GM23248 (cell line): ENCODE measurements at regions not wholly inside any gene's neighbourhood (a gene's known extent, or its start where the extent isn't known, plus 50 kb on each side); places are given as distances from the start of the nearest gene placed in this dataset.

Source experiments
- DNase-seq: peaks from one replicate; pipeline ENCODE4 v3.0.0-alpha.2; 2015
- H2AFZ ChIP-seq: fragments of 200-600 bp; sonication (generic); 2 replicates; pipeline ENCODE4 v1.6.1; 2016; ENCODE audit warnings: antibody characterized with exemption
- H3F3A ChIP-seq: fragments of 200-600 bp; sonication (generic); 2 replicates; pipeline ENCODE4 v1.6.1; 2016; ENCODE audit warnings: mild to moderate bottlenecking, antibody characterized with exemption, mixed run types; ENCODE audit not compliant: insufficient read depth
- H3K27ac ChIP-seq: fragments of 200-600 bp; sonication (generic); 2 replicates; pipeline ENCODE4 v1.5.1; 2016; ENCODE audit warnings: mild to moderate bottlenecking
- H3K27me3 ChIP-seq: fragments of 200-600 bp; sonication (generic); replicated peaks from 2 replicates; pipeline ENCODE4 v1.6.1; 2016; ENCODE audit warnings: mild to moderate bottlenecking; ENCODE audit not compliant: insufficient read depth
- H3K36me3 ChIP-seq: fragments of 200-600 bp; sonication (generic); 2 replicates; pipeline ENCODE4 v1.6.1; 2016; ENCODE audit warnings: low read depth, mild to moderate bottlenecking
- H3K4me1 ChIP-seq: fragments of 200-600 bp; sonication (generic); 2 replicates; pipeline ENCODE4 v1.6.1; 2016; ENCODE audit warnings: mild to moderate bottlenecking; ENCODE audit not compliant: insufficient read depth
- H3K4me2 ChIP-seq: fragments of 200-600 bp; sonication (generic); one replicate; pipeline ENCODE4 v1.6.1; 2016; ENCODE audit warnings: mild to moderate bottlenecking; ENCODE audit not compliant: unreplicated experiment
- H3K4me3 ChIP-seq: fragments of 200-600 bp; sonication (generic); 2 replicates; pipeline ENCODE4 v1.5.1; 2016; ENCODE audit warnings: mild to moderate bottlenecking
- H3K79me2 ChIP-seq: fragments of 200-600 bp; sonication (generic); 2 replicates; pipeline ENCODE4 v1.6.1; 2016; ENCODE audit warnings: mild to moderate bottlenecking; ENCODE audit not compliant: insufficient read depth
- H3K9ac ChIP-seq: fragments of 200-600 bp; sonication (generic); 2 replicates; pipeline ENCODE4 v1.6.1; 2016; ENCODE audit warnings: mild to moderate bottlenecking
- H3K9me2 ChIP-seq: fragments of 200-600 bp; sonication (generic); 2 replicates; pipeline ENCODE4 v1.6.1; 2016; ENCODE audit warnings: mixed run types, mild to moderate bottlenecking, moderate library complexity; ENCODE audit not compliant: insufficient read depth
- H3K9me3 ChIP-seq: fragments of 200-600 bp; sonication (generic); one replicate; pipeline ENCODE4 v1.6.1; 2017; ENCODE audit warnings: low read depth
- H4K20me1 ChIP-seq: fragments of 200-600 bp; sonication (generic); 2 replicates; pipeline ENCODE4 v1.6.0; 2016; ENCODE audit not compliant: insufficient read depth
- EZH2 ChIP-seq: fragments of 200-600 bp; sonication (generic); IDR thresholded peaks from 2 replicates; pipeline ENCODE4 v1.6.1; 2018; ENCODE audit warnings: antibody characterized with exemption, mild to moderate bottlenecking; ENCODE audit not compliant: insufficient read depth, poor library complexity, severe bottlenecking
- EZH2phosphoT487 ChIP-seq: fragments of 200-600 bp; sonication (generic); IDR thresholded peaks from 2 replicates; pipeline ENCODE4 v1.6.1; 2018; ENCODE audit warnings: antibody characterized with exemption, moderate library complexity, mild to moderate bottlenecking, low read depth; ENCODE audit not compliant: insufficient read depth
- WGBS, 2 experiments: methylation state at CpG; one replicate each; pipeline ENCODE4 v1.1.6; 2015 to 2017; ENCODE audit warnings: low lambda C conversion rate in 2 of 2, low coverage in 1 of 2; ENCODE audit errors: missing lambda C conversion rate in 2 of 2; 5-methylcytosine and 5-hydroxymethylcytosine counted together
- in situ Hi-C: fragments of 300-500 bp; cut with MboI; formaldehyde crosslinking; loops from 2 replicates; pipeline ENCODE4 v1.15.0; 2020

DNA sequence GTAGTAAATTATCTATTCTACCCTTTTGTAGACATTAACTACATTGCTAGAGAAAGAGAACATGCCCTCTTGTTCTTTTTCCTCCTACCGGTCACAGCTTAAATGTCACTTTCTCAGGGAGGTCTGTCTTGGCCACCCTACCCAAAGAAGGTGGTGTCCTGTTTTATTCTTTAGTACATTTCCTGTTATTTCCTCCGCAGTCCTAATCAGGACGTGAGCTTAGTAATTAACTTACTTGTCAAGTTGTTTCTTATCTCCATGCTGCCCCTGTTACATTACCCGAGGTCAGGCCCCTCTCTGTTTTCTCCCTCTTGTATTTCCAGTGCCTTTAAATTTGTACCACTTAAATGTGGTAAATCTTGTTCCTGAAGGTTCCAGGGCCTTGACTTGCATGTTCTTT lies 73.7 kb upstream of the RMDN2 start:
- no peaks in the 10 kb centered on the region for H3K79me2 ChIP-seq
- no peaks in the 10 kb centered on the region for H3K9me2 ChIP-seq
- no peaks in the 10 kb centered on the region for H4K20me1 ChIP-seq
- H3K9me3 ChIP-seq: no peaks in the 10 kb centered on the region
- H3K36me3 ChIP-seq: no peaks in the 10 kb centered on the region
- no peaks in the 10 kb centered on the region for H3K27me3 ChIP-seq
- no peak overlapping the region for H3K4me3 ChIP-seq
- in situ Hi-C loops: no loop called here
- no peak overlapping the region for H2AFZ ChIP-seq
- no peak overlapping the region for H3K4me2 ChIP-seq
- no peak for TF ChIP-seq EZH2
- TF ChIP-seq EZH2phosphoT487: no peak
- no peaks in the 10 kb centered on the region for H3F3A ChIP-seq
- peaks cover 12% of the 10 kb centered on the region for H3K4me1 ChIP-seq
- H3K9ac ChIP-seq: no peak overlapping the region
- H3K27ac ChIP-seq: no peak overlapping the region
- no peak for DNase-seq
- 75 to 84% methylated on average over 4 of the region's 4 CpGs for WGBS, 2 experiments

DNA sequence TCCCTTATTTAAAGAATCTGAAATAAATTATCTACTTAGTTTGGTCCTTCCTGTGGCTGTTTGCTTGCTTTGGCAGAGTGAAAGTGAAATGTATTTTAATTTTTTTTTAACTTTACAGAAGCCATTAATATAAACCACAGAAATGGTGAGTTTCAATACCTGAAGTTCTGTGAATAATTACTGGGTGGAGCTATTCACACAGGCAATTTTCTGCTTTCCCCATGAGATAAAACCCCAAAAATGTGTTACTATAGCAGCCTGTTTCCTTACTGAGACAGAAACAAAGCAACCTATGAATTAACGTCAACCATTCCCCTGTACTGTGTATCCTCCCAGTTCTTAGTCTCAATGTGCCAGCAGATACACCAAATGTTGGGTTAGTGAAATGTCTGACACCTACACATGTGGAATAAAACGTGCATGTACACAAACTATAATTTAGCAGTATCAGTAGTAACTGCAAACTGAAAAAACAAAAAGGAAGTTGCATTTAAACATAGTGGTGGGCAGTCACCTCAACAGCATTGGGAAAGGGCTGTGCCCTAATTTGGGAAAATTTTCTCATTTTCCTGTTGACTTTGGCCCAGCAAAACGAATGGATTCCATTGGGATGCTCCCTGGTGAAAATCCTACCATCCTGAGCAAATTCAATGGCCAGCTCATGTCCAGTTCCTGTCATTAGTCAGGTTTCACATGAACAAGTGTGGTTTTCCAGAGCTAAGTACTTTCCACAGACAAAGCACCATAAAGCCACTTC lies 73.1 kb upstream of the RMDN2 start:
- no peaks in the 10 kb centered on the region for H3K9me3 ChIP-seq
- no peaks in the 10 kb centered on the region for H3K9me2 ChIP-seq
- peaks cover 12% of the 10 kb centered on the region for H3K4me1 ChIP-seq
- H4K20me1 ChIP-seq: no peaks in the 10 kb centered on the region
- no peak overlapping the region for H3K9ac ChIP-seq
- H3K27ac ChIP-seq: no peak overlapping the region
- no peak for DNase-seq
- H3K36me3 ChIP-seq: no peaks in the 10 kb centered on the region
- in situ Hi-C loops: no loop called here
- H3K27me3 ChIP-seq: no peaks in the 10 kb centered on the region
- no peaks in the 10 kb centered on the region for H3F3A ChIP-seq
- no peak overlapping the region for H3K4me2 ChIP-seq
- no peaks in the 10 kb centered on the region for H3K79me2 ChIP-seq
- 81 to 86% methylated on average over 3 of the region's 3 CpGs for WGBS, 2 experiments
- no peak for TF ChIP-seq EZH2phosphoT487
- no peak for TF ChIP-seq EZH2
- H3K4me3 ChIP-seq: no peak overlapping the region
- no peak overlapping the region for H2AFZ ChIP-seq

DNA sequence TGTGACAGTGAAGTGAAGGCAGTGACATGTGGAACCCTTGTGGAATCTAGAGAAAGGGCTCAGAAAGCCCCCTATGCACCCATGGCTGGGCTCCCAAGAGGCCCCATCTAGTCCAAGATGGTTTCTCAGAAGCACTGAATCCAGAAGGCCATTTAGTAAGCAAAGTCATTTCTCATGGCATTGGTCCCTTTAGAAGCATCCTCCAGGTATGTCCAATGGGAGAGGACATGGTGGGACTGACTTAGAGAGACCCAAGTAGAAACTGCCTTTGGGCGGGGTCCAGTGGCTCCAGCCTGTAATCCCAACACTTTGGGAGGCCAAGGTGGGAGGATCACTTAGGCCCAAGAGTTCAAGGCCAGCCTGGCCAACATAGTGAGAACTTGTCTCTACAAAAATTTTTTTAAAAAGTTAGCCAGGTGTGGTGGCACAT lies 72.5 kb upstream of the RMDN2 start:
- Histone ChIP-seq H3K4me3 (no peak overlapping the region), H3K36me3 (no peaks in the 10 kb centered on the region), H2AFZ (no peak overlapping the region), H3K27ac (no peak overlapping the region), H3K4me2 (no peak overlapping the region), H3K4me1 (peaks cover 13% of the 10 kb centered on the region), H3K27me3 (no peaks in the 10 kb centered on the region), H3K9me2 (no peaks in the 10 kb centered on the region), H4K20me1 (no peaks in the 10 kb centered on the region), H3K9me3 (no peaks in the 10 kb centered on the region), H3K79me2 (no peaks in the 10 kb centered on the region), H3K9ac (no peak overlapping the region), H3F3A (no peaks in the 10 kb centered on the region)
- no peak for DNase-seq
- in situ Hi-C loops: no loop called here
- no peak for TF ChIP-seq EZH2phosphoT487
- TF ChIP-seq EZH2: no peak
- WGBS, 2 experiments: 83 to 89% methylated on average over 1 of the region's 1 CpG

DNA sequence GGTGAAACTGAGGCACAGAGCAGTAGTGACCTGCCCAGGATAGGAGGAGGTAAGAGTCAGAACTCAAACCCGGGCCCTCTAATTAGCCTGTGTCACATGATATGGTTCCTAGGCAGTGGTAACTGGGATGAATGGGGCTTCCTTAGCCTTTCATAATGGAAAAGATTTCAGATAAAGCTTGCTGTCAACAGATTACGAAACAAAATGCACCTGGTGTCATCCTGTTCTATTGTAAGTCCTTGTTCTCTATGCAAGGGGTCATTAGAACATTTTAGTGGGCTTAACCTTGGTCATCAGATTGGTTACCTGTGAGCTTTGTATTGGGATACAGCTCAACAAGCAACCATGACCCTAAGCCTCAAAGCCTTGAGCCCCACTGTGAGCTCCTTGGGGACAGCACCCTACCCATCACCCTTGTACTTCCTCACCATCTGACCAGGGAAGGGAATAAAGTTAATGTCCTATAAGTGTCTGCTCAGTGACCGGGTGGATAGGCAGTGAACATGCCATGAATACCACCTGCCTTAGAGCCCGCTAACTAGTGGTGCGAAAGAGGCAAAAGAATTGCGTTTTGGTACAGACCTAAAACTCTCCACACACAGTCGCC lies 70.3 kb upstream of the RMDN2 start:
- TF ChIP-seq EZH2phosphoT487 (no peak), EZH2 (no peak)
- H3K27ac ChIP-seq: no peak overlapping the region
- H3K36me3 ChIP-seq: no peaks in the 10 kb centered on the region
- H3K9me2 ChIP-seq: no peaks in the 10 kb centered on the region
- WGBS, 2 experiments: 90 to 94% methylated on average over 7 of the region's 7 CpGs
- H3K79me2 ChIP-seq: no peaks in the 10 kb centered on the region
- no peak overlapping the region for H2AFZ ChIP-seq
- DNase-seq: no peak
- H3K27me3 ChIP-seq: no peaks in the 10 kb centered on the region
- no peaks in the 10 kb centered on the region for H3F3A ChIP-seq
- H3K4me2 ChIP-seq: no peak overlapping the region
- in situ Hi-C loops: no loop called here
- peaks cover 27% of the 10 kb centered on the region for H3K4me1 ChIP-seq
- H3K4me3 ChIP-seq: no peak overlapping the region
- H4K20me1 ChIP-seq: no peaks in the 10 kb centered on the region
- no peaks in the 10 kb centered on the region for H3K9me3 ChIP-seq
- no peak overlapping the region for H3K9ac ChIP-seq
